Stimulated activated naive CD8-positive, alpha-beta T cell treated with anti-CD3 and anti-CD28 coated beads, Interleukin-15, Interleukin-2, amounts not matched to agents 100 U/mL and 50 U/mL, for 24 hours (primary cell): ENCODE measurements at regions not wholly inside any gene's neighbourhood (a gene's known extent, or its start where the extent isn't known, plus 50 kb on each side); places are given as distances from the start of the nearest gene placed in this dataset.

Source experiments
- ATAC-seq: fragments of 150-1000 bp; cut with Tn5 transposase; one replicate; pipeline ENCODE4 v1.10.0; 2021
- DNase-seq: peaks from one replicate; pipeline ENCODE4 v3.0.0; 2021

GRCh38 chr10:36630267-36630666 is 495.1 kb upstream of the ANKRD30A start:
- no peak for DNase-seq
- no peak for ATAC-seq

GRCh38 chr10:36629476-36629875 is 495.9 kb upstream of the ANKRD30A start:
- no peak for DNase-seq
- no peak for ATAC-seq

- no peak for ATAC-seq
- no peak for DNase-seq
These were observed 500.8 kb upstream of the ANKRD30A start for GRCh38 chr10:36624551-36625100.

GRCh38 chr10:36621346-36621745 is 504.1 kb upstream of the ANKRD30A start:
- ATAC-seq (no peak), DNase-seq (no peak)

- no peak for ATAC-seq
- DNase-seq = no peak
These were observed 513.0 kb upstream of the ANKRD30A start for GRCh38 chr10:36612436-36612835.

GRCh38 chr10:36608866-36609265 is 516.5 kb upstream of the ANKRD30A start:
- ATAC-seq = no peak
- no peak for DNase-seq

GRCh38 chr10:36608251-36608650 is 517.1 kb upstream of the ANKRD30A start:
- ATAC-seq = no peak
- no peak for DNase-seq

- DNase-seq = no peak
These were observed 519.1 kb upstream of the ANKRD30A start for GRCh38 chr10:36606234-36606839.

GRCh38 chr10:36604316-36604715 is 521.1 kb upstream of the ANKRD30A start:
- DNase-seq = no peak
- ATAC-seq = no peak

More at GRCh38 chr10:36606234-36606839, 519.1 kb upstream of the ANKRD30A start:
- no peak for ATAC-seq

GRCh38 chr10:36603688-36604087 is 521.7 kb upstream of the ANKRD30A start:
- ATAC-seq (no peak), DNase-seq (no peak)

- DNase-seq (no peak), ATAC-seq (no peak)
These were observed 523.0 kb upstream of the ANKRD30A start for GRCh38 chr10:36602374-36602773.

GRCh38 chr10:36597756-36598320 is 527.6 kb upstream of the ANKRD30A start:
- ATAC-seq (no peak), DNase-seq (no peak)

- DNase-seq (no peak), ATAC-seq (no peak)
These were observed 532.4 kb upstream of the ANKRD30A start for GRCh38 chr10:36592964-36593363.

- DNase-seq (no peak), ATAC-seq (no peak)
These were observed 534.0 kb upstream of the ANKRD30A start for GRCh38 chr10:36591436-36591835.

- no peak for ATAC-seq
- DNase-seq = no peak
These were observed 541.7 kb upstream of the ANKRD30A start for GRCh38 chr10:36583690-36584089.

- no peak for DNase-seq
- ATAC-seq = no peak
These were observed 544.2 kb upstream of the ANKRD30A start for GRCh38 chr10:36581237-36581636.

GRCh38 chr10:36578306-36578705 is 547.1 kb upstream of the ANKRD30A start:
- DNase-seq (no peak), ATAC-seq (no peak)

- no peak for ATAC-seq
- DNase-seq = no peak
These were observed 548.3 kb upstream of the ANKRD30A start for GRCh38 chr10:36577126-36577525.

- DNase-seq (no peak), ATAC-seq (no peak)
These were observed 551.2 kb upstream of the ANKRD30A start for GRCh38 chr10:36574207-36574606.

- no peak for DNase-seq
- no peak for ATAC-seq
These were observed 552.2 kb upstream of the ANKRD30A start for GRCh38 chr10:36573246-36573645.

- ATAC-seq = no peak
These were observed 561.0 kb upstream of the ANKRD30A start for GRCh38 chr10:36564433-36564832.

GRCh38 chr10:36559412-36560400 is 565.7 kb upstream of the ANKRD30A start:
- no peak for ATAC-seq

More at GRCh38 chr10:36564433-36564832, 561.0 kb upstream of the ANKRD30A start:
- no peak for DNase-seq

GRCh38 chr10:36556468-36556867 is 568.9 kb upstream of the ANKRD30A start:
- ATAC-seq = no peak
- no peak for DNase-seq

More at GRCh38 chr10:36559412-36560400, 565.7 kb upstream of the ANKRD30A start:
- no peak for DNase-seq
